ENCODE measurements at regions not wholly inside any gene's neighbourhood (a gene's known extent, or its start where the extent isn't known, plus 50 kb on each side); places are given as distances from the start of the nearest gene placed in this dataset.

- Histone ChIP-seq H2BK20ac (ENCODE audit: low read depth, low read length) (no peak overlapping the region), H3K36me3 (ENCODE audit: control insufficient read depth, insufficient read depth, low read length) (no peaks in the 10 kb centered on the region), H3K9ac (ENCODE audit: low read depth, low read length) (no peak overlapping the region), H2AK5ac (ENCODE audit: low read depth, low read length) (no peak overlapping the region), H3K56ac (ENCODE audit: extremely low read depth, insufficient read depth, low read length) (no peak overlapping the region), H2AFZ (replicated peaks; ENCODE audit: low read length, poor library complexity) (no peak overlapping the region), H3K27me3 (ENCODE audit: control insufficient read depth, insufficient read depth, low read length) (peaks cover 4% of the 10 kb centered on the region), H3K4me3 (ENCODE audit: insufficient read depth, low read depth, low read length) (no peak overlapping the region), H3K18ac (ENCODE audit: low read depth, low read length) (no peak overlapping the region), H3K79me1 (ENCODE audit: low read depth in 1 of 2, low read length in 2 of 2) (no peaks in the 10 kb centered on the region), H2BK15ac (ENCODE audit: low read depth, low read length) (no peak overlapping the region), H3K9me3 (ENCODE audit: control insufficient read depth, insufficient read depth, low read length) (no peaks in the 10 kb centered on the region), H3K27ac (ENCODE audit: insufficient read depth, low read length) (no peak overlapping the region), H3K9me1 (ENCODE audit: insufficient read depth, low read length) (0 out of 2 replicates have a peak, but pooled peaks cover 5% of the 10 kb centered on the region), H4K20me1 (ENCODE audit: insufficient read depth, low read length) (no peaks in the 10 kb centered on the region), H2BK120ac (ENCODE audit: low read depth, low read length) (no peak overlapping the region), H4K5ac (ENCODE audit: low read depth, low read length) (no peak overlapping the region), H2BK5ac (ENCODE audit: low read depth, low read length, poor library complexity, severe bottlenecking) (no peak overlapping the region), H3K23ac (ENCODE audit: low read depth, low read length) (no peak overlapping the region), H3K4me2 (ENCODE audit: low read depth, low read length) (no peak overlapping the region), H3K14ac (replicated peaks; ENCODE audit: low read depth, low read length) (no peak overlapping the region), H4K8ac (ENCODE audit: low read depth in 2 of 2, low read length in 2 of 2) (no peak overlapping the region), H4K91ac (ENCODE audit: insufficient read depth, low read depth, low read length) (no peak overlapping the region), H3K4me1 (ENCODE audit: control insufficient read depth, insufficient read depth, low read length) (peaks cover 3% of the 10 kb centered on the region; the same call in 1 of the 2 replicates), H2AK9ac (replicated peaks; ENCODE audit: low read depth, low read length, poor library complexity) (no peak overlapping the region), H3K4ac (ENCODE audit: low read depth, low read length) (no peak overlapping the region)
- POLR2A ChIA-PET (ENCODE audit: unreplicated experiment), result no interaction called here
- BruUV-seq (replicated peaks), result no TSS peak
- dilution Hi-C loops (cut with HindIII; ENCODE audit: low sequenced_read_pairs, unreplicated experiment), result no loop called here
- intact Hi-C loops (cut with micrococcal nuclease), result no loop called here
- no peak for TF ChIP-seq CTCF (conservative IDR thresholded peaks at IDR 0.05; ENCODE audit: low read depth, low read length)
- TF ChIP-seq CHD1 (IDR thresholded peaks at IDR 0.05; ENCODE audit: low read depth, low read length), result no peak
- TF ChIP-seq RCOR1 (IDR thresholded peaks at IDR 0.05; ENCODE audit: insufficient replicate concordance, low read length), result no peak
- no peak for TF ChIP-seq NFE2L2 (IDR thresholded peaks at IDR 0.05; ENCODE audit: low read depth, low read length)
- TF ChIP-seq ELK1 (IDR thresholded peaks at IDR 0.05; ENCODE audit: borderline replicate concordance, low read depth, low read length), result no peak
- TF ChIP-seq CEBPB (IDR thresholded peaks at IDR 0.05; ENCODE audit: low read depth, low read length), result no peak
- TF ChIP-seq POLR2A (IDR thresholded peaks at IDR 0.05; ENCODE audit: low read depth, low read length), result no peak
- TF ChIP-seq USF2 (IDR thresholded peaks at IDR 0.05; ENCODE audit: low read depth, low read length), result no peak
- no peak for TF ChIP-seq RAD21 (IDR thresholded peaks at IDR 0.05; ENCODE audit: low read length)
- no peak for TF ChIP-seq RFX5 (IDR thresholded peaks at IDR 0.05; ENCODE audit: low read depth, low read length)
- no peak for TF ChIP-seq BHLHE40 (IDR thresholded peaks at IDR 0.05; ENCODE audit: low read depth, low read length)
- no CpG with 5 or more reads among the region's 3 CpGs for WGBS, 2 experiments (ENCODE audit: extremely low coverage in 2 of 2, insufficient read length in 1 of 2)
- CTCF ChIA-PET, result no interaction called here
- in situ Hi-C loops (cut with MboI; ENCODE audit: low sequenced_read_pairs), result no loop called here
- ATAC-seq (ENCODE audit: low read depth), result no peak
- DNase-seq, result no peak
These were observed 142.2 kb downstream of the RXFP2 start for GRCh38 chr13:31881495-31881882.
